ENCODE measurements at regions not wholly inside any gene's neighbourhood (a gene's known extent, or its start where the extent isn't known, plus 50 kb on each side); places are given as distances from the start of the nearest gene placed in this dataset.

GRCh38 chr7:51366930-51367613 lies 50.5 kb upstream of the COBL start:
- POLR2A ChIA-PET, result no interaction called here
- CTCF ChIA-PET, result interaction anchor here (0.6 to 4.9 kb wide), 18 partner anchors 9 to 676 kb away, joined by 3 to 62 read pairs (median 4); no protein-coding TSS in a partner anchor
- peak; percentile 80 for DNase-seq (ENCODE audit: extremely low spot score)
- TF ChIP-seq FOXA1 (IDR thresholded peaks at IDR 0.05) (no peak), ZNF384 (IDR thresholded peaks at IDR 0.05) (no peak), SUZ12 (IDR thresholded peaks at IDR 0.05) (no peak), LEF1 (IDR thresholded peaks at IDR 0.05; ENCODE audit: borderline replicate concordance) (no peak), ARNT (IDR thresholded peaks at IDR 0.05) (no peak), PKNOX1 (IDR thresholded peaks at IDR 0.05) (no peak)

Data from HEK293T (cell line).